ENCODE measurements at regions not wholly inside any gene's neighbourhood (a gene's known extent, or its start where the extent isn't known, plus 50 kb on each side); places are given as distances from the start of the nearest gene placed in this dataset.

DNA sequence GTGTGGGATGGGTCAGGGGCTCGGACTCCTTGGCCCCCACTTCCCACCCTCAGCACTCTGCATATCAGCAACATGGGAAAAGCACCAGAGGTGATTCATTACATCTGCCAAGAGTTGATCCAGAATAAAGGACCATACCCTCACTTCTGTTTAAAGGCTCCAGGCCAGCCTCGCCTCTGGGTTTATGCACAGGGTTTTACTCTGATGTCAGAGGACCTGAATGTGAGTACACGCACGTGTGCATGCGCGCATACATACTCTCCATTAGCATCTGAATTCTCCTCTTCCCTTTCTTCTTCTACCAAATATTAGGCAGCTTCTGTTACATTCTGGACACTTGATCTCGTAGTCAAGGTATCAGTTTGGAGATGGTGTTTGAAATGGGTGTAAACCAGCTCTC, 114.7 kb upstream of the SPTLC3 start:
- ChIA-PET POLR2A (no interaction called here), CTCF (no interaction called here)
- no TSS peak for BruUV-seq (replicated peaks)
- Histone ChIP-seq H3K36me3 (ENCODE audit: control insufficient read depth in 2 of 2, extremely low read depth in 1 of 2, insufficient read depth in 2 of 2, low read length in 2 of 2) (no peaks in the 10 kb centered on the region), H3K9ac (replicated peaks; ENCODE audit: extremely low read depth, insufficient read depth, low read length) (no peak overlapping the region), H3K9me1 (replicated peaks; ENCODE audit: control insufficient read depth, extremely low read depth, insufficient read depth, low read length) (no peaks in the 10 kb centered on the region), H3K79me2 (ENCODE audit: control insufficient read depth, insufficient read depth, low read length) (no peaks in the 10 kb centered on the region), H4K20me1 (replicated peaks; ENCODE audit: control insufficient read depth, extremely low read depth, insufficient read depth, low read length) (no peaks in the 10 kb centered on the region), H3K9me3 (replicated peaks; ENCODE audit: control insufficient read depth, insufficient read depth, low read length) (no peaks in the 10 kb centered on the region), H3K27me3 (ENCODE audit: control insufficient read depth in 2 of 2, insufficient read depth in 2 of 2, low read length in 2 of 2) (no peaks in the 10 kb centered on the region), H3K4me3 (replicated peaks in 1 of 3; ENCODE audit: insufficient read depth in 1 of 3, low read depth in 1 of 3, low read length in 3 of 3) (no peak overlapping the region), H3K4me1 (ENCODE audit: control insufficient read depth, extremely low read depth, insufficient read depth, low read length) (no peaks in the 10 kb centered on the region), H3K4me2 (ENCODE audit: insufficient read depth, low read length) (no peak overlapping the region), H3K27ac (ENCODE audit: insufficient read depth, low read depth, low read length) (no peak overlapping the region), H2AFZ (ENCODE audit: low read depth, low read length) (no peak overlapping the region)
- DNase-seq (ENCODE audit: low read depth, low spot score) (no peak), FAIRE-seq (no peak)
- TF ChIP-seq EZH2 (IDR thresholded peaks at IDR 0.05; ENCODE audit: borderline replicate concordance, low read depth, low read length, severe bottlenecking) (no peak), MAX (IDR thresholded peaks at IDR 0.05; ENCODE audit: insufficient read depth, insufficient read length) (no peak), MYC (IDR thresholded peaks at IDR 0.05; ENCODE audit: low read depth, low read length) (no peak), GATA2 (IDR thresholded peaks at IDR 0.05; ENCODE audit: insufficient read depth, insufficient read length, low read depth, low read length) (no peak), POLR2A (IDR thresholded peaks at IDR 0.05; ENCODE audit: low read depth, low read length) (no peak), POLR2AphosphoS5 (IDR thresholded peaks at IDR 0.05; ENCODE audit: insufficient read depth, low read depth, low read length) (no peak), JUN (IDR thresholded peaks at IDR 0.05; ENCODE audit: borderline replicate concordance, insufficient read depth, insufficient read length, low read depth) (no peak), CTCF (IDR thresholded peaks at IDR 0.05; ENCODE audit: extremely low read depth in 1 of 2, insufficient read depth in 1 of 2, low read depth in 1 of 2, low read length in 2 of 2) (no peak), FOS (IDR thresholded peaks at IDR 0.05; ENCODE audit: borderline replicate concordance, insufficient read depth, low read length) (no peak)
- dilution Hi-C loops (cut with MboI; ENCODE audit: extremely low pct_ligation_motif_present, low sequenced_read_pairs) (no loop called here), intact Hi-C loops (cut with micrococcal nuclease) (no loop called here)
